ENCODE measurements at regions not wholly inside any gene's neighbourhood (a gene's known extent, or its start where the extent isn't known, plus 50 kb on each side); places are given as distances from the start of the nearest gene placed in this dataset.

- TF ChIP-seq KAT7 (CRISPR knock-in tag; IDR thresholded peaks at IDR 0.05; ENCODE audit: borderline replicate concordance) (no peak), CTCF (IDR thresholded peaks at IDR 0.05) (no peak), CREM (CRISPR knock-in tag; IDR thresholded peaks at IDR 0.05) (no peak), JUN (CRISPR knock-in tag; IDR thresholded peaks at IDR 0.05) (no peak), ZNF416 (CRISPR knock-in tag; IDR thresholded peaks at IDR 0.05) (no peak), CBFB (CRISPR knock-in tag; IDR thresholded peaks at IDR 0.05; ENCODE audit: low read depth) (no peak), IRF2 (CRISPR knock-in tag; IDR thresholded peaks at IDR 0.05; ENCODE audit: borderline replicate concordance, low read depth) (no peak), ESRRA (CRISPR knock-in tag; IDR thresholded peaks at IDR 0.05; ENCODE audit: borderline replicate concordance) (no peak), ZNF263 (CRISPR knock-in tag; IDR thresholded peaks at IDR 0.05; ENCODE audit: low read depth) (no peak)
Observed at GRCh38 chr11:103547024-103547423, 437.8 kb downstream of the DYNC2H1 start.
